ENCODE measurements at regions not wholly inside any gene's neighbourhood (a gene's known extent, or its start where the extent isn't known, plus 50 kb on each side); places are given as distances from the start of the nearest gene placed in this dataset.

DNA sequence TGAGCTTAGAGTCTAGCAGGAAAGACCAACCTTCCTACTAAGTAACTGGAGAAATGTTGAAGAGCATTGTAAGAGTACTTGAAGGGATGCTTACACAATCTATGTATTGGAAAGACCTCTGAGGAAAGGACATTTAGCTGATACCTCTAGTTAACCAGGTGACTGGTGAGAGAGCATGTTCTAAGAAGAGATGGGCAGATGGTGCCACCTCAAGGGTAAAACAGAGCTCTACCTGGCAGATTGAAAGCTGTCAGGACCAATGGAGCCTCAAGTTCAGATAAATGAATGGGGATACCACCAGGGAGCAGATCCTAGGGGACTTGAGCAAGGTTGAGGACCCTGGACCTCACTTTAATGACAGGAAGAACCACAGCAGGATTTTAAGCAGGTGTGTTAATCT is 196.4 kb downstream of the QDPR start:
- H3K27ac ChIP-seq (ENCODE audit: low read depth in 1 of 2, low read length in 2 of 2) = no peak overlapping the region
- POLR2A ChIA-PET = no interaction called here

DNA sequence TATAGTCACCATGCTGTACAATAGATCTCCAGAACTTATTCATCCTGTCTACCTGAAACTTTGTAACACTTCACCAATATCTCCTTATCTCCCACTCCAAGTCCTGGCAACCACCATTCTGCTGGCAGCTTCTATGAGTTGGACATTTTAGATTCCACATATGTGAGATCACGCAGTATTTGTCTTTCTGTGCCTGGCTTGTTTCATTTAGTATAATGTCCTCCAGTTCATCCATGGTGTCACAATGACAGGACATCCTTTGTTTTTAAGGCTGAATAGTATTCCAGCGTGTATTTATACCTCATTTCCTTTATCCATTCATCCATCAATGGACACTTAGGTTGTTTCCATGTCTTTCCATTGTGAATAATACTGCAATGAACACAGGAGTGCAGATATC is 198.7 kb downstream of the QDPR start:
- intact Hi-C loops (cut with DNase I, micrococcal nuclease) = no loop called here
- H3K27ac Mint-ChIP-seq = no peak overlapping the region

More for the DNA sequence above, 196.4 kb downstream of the QDPR start:
- no peaks in the 10 kb centered on the region for H3K9me3 Mint-ChIP-seq
- Histone ChIP-seq H3K9me3 (ENCODE audit: control insufficient read depth in 1 of 2, insufficient read depth in 1 of 2, low read length in 2 of 2) (no peaks in the 10 kb centered on the region), H3K27me3 (ENCODE audit: control insufficient read depth in 1 of 2, insufficient read depth in 2 of 2, low read length in 2 of 2) (no peaks in the 10 kb centered on the region), H3K36me3 (ENCODE audit: insufficient read depth, low read length) (no peaks in the 10 kb centered on the region), H3K4me1 (ENCODE audit: insufficient read depth, low read length) (no peaks in the 10 kb centered on the region), H3K4me3 (ENCODE audit: low read length) (no peak overlapping the region)
- no peak overlapping the region for H3K27ac Mint-ChIP-seq
- intact Hi-C loops (cut with DNase I, micrococcal nuclease) = no loop called here
- DNase-seq (no peak), ATAC-seq (ENCODE audit: poor library complexity) (no peak)
- H3K36me3 Mint-ChIP-seq (ENCODE audit: low read depth) = no peaks in the 10 kb centered on the region
- no peak overlapping the region for H3K4me3 Mint-ChIP-seq
- no peaks in the 10 kb centered on the region for H3K4me1 Mint-ChIP-seq (ENCODE audit: low read depth)
- H3K27me3 Mint-ChIP-seq = peaks cover 17% of the 10 kb centered on the region
- TF ChIP-seq, protein P1, sequence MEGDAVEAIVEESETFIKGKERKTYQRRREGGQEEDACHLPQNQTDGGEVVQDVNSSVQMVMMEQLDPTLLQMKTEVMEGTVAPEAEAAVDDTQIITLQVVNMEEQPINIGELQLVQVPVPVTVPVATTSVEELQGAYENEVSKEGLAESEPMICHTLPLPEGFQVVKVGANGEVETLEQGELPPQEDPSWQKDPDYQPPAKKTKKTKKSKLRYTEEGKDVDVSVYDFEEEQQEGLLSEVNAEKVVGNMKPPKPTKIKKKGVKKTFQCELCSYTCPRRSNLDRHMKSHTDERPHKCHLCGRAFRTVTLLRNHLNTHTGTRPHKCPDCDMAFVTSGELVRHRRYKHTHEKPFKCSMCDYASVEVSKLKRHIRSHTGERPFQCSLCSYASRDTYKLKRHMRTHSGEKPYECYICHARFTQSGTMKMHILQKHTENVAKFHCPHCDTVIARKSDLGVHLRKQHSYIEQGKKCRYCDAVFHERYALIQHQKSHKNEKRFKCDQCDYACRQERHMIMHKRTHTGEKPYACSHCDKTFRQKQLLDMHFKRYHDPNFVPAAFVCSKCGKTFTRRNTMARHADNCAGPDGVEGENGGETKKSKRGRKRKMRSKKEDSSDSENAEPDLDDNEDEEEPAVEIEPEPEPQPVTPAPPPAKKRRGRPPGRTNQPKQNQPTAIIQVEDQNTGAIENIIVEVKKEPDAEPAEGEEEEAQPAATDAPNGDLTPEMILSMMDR (IDR thresholded peaks at IDR 0.05) = no peak
- CTCF ChIA-PET = no interaction called here

DNA sequence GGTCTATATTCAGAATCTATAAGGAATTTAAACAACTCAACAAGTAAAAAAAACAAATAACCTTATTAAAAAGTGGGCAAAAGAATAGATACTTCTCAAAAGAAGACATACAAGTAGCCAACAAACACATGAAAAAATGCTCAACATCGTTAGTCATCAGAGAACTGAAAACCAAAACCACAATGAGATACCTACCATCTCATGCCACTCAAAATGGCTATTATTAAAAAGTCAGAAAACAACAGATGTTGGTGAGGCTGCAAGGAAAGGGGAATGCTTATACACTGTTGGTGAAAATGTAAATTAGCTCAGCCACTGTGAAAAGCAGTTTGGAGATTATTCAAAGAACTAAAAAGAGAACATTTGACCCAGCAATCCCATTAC is 201.6 kb downstream of the QDPR start:
- H3K9me3 Mint-ChIP-seq = no peaks in the 10 kb centered on the region
- no peaks in the 10 kb centered on the region for H3K36me3 Mint-ChIP-seq (ENCODE audit: low read depth)
- H3K4me3 Mint-ChIP-seq = no peak overlapping the region
- intact Hi-C loops (cut with DNase I, micrococcal nuclease) = no loop called here
- CTCF ChIA-PET = no interaction called here
- ATAC-seq (ENCODE audit: poor library complexity) = no peak
- no peaks in the 10 kb centered on the region for H3K4me1 ChIP-seq (ENCODE audit: insufficient read depth, low read length)
- POLR2A ChIA-PET = no interaction called here
- no peaks in the 10 kb centered on the region for H3K9me3 ChIP-seq (ENCODE audit: control insufficient read depth in 1 of 2, insufficient read depth in 1 of 2, low read length in 2 of 2)
- H3K36me3 ChIP-seq (ENCODE audit: insufficient read depth, low read length) = no peaks in the 10 kb centered on the region
- no peak overlapping the region for H3K4me3 ChIP-seq (ENCODE audit: low read length)
- no peaks in the 10 kb centered on the region for H3K27me3 ChIP-seq (ENCODE audit: control insufficient read depth in 1 of 2, insufficient read depth in 2 of 2, low read length in 2 of 2)
- TF ChIP-seq, protein P1 (IDR thresholded peaks at IDR 0.05) = no peak
- H3K27ac ChIP-seq (ENCODE audit: low read depth in 1 of 2, low read length in 2 of 2) = no peak overlapping the region
- H3K27ac Mint-ChIP-seq = no peak overlapping the region
- DNase-seq = no peak
- H3K27me3 Mint-ChIP-seq = peaks cover 6% of the 10 kb centered on the region
- H3K4me1 Mint-ChIP-seq (ENCODE audit: low read depth) = no peaks in the 10 kb centered on the region

More for the DNA sequence above, 198.7 kb downstream of the QDPR start:
- no peaks in the 10 kb centered on the region for H3K4me1 Mint-ChIP-seq (ENCODE audit: low read depth)
- no peaks in the 10 kb centered on the region for H3K27me3 ChIP-seq (ENCODE audit: control insufficient read depth in 1 of 2, insufficient read depth in 2 of 2, low read length in 2 of 2)
- no peaks in the 10 kb centered on the region for H3K36me3 Mint-ChIP-seq (ENCODE audit: low read depth)
- peaks cover 17% of the 10 kb centered on the region for H3K27me3 Mint-ChIP-seq
- H3K9me3 Mint-ChIP-seq = no peaks in the 10 kb centered on the region
- no peak overlapping the region for H3K4me3 Mint-ChIP-seq
- no peak for ATAC-seq (ENCODE audit: poor library complexity)
- no peak overlapping the region for H3K4me3 ChIP-seq (ENCODE audit: low read length)
- TF ChIP-seq, protein P1 (IDR thresholded peaks at IDR 0.05) = no peak
- H3K4me1 ChIP-seq (ENCODE audit: insufficient read depth, low read length) = no peaks in the 10 kb centered on the region
- POLR2A ChIA-PET = no interaction called here
- H3K9me3 ChIP-seq (ENCODE audit: control insufficient read depth in 1 of 2, insufficient read depth in 1 of 2, low read length in 2 of 2) = no peaks in the 10 kb centered on the region
- CTCF ChIA-PET = no interaction called here
- no peak overlapping the region for H3K27ac ChIP-seq (ENCODE audit: low read depth in 1 of 2, low read length in 2 of 2)
- DNase-seq = no peak
- no peaks in the 10 kb centered on the region for H3K36me3 ChIP-seq (ENCODE audit: insufficient read depth, low read length)

Measured in CD4-positive, alpha-beta T cell (primary cell).